PC-9 (cell line): ENCODE measurements at regions not wholly inside any gene's neighbourhood (a gene's known extent, or its start where the extent isn't known, plus 50 kb on each side); places are given as distances from the start of the nearest gene placed in this dataset.

Source experiments
- EZH2 ChIP-seq: fragments of 200-600 bp; sonication (generic); IDR thresholded peaks from 2 replicates; pipeline ENCODE4 v1.8.0; 2017; ENCODE audit warnings: antibody characterized with exemption, low read depth
- TF ChIP-seq, protein P1 (sequence below): fragments of 200-600 bp; sonication (generic); conservative IDR thresholded peaks from 2 replicates; pipeline ENCODE4 v1.6.1; 2017; ENCODE audit warnings: mixed run types, antibody characterized with exemption, mild to moderate bottlenecking, moderate library complexity

DNA sequence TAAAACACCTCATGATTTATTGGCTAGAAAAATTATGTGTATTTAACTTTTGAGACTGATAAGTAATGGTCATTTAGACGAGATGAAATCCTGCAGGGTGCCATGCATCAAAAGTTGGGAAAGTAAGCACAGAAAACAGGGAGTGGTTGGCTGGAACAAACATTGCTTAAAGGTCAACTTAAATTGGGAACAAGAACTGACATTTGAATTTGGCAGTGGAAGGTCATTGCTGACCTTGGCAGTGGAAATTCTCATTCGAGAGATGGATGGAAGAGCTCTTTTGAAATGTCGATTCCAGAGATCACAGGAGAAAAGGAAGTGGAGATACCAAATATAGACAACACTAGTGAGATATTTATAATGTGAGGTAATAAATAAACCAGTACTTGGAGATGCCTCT, 572.8 kb downstream of the TRAM1L1 start:
- TF ChIP-seq, protein P1, sequence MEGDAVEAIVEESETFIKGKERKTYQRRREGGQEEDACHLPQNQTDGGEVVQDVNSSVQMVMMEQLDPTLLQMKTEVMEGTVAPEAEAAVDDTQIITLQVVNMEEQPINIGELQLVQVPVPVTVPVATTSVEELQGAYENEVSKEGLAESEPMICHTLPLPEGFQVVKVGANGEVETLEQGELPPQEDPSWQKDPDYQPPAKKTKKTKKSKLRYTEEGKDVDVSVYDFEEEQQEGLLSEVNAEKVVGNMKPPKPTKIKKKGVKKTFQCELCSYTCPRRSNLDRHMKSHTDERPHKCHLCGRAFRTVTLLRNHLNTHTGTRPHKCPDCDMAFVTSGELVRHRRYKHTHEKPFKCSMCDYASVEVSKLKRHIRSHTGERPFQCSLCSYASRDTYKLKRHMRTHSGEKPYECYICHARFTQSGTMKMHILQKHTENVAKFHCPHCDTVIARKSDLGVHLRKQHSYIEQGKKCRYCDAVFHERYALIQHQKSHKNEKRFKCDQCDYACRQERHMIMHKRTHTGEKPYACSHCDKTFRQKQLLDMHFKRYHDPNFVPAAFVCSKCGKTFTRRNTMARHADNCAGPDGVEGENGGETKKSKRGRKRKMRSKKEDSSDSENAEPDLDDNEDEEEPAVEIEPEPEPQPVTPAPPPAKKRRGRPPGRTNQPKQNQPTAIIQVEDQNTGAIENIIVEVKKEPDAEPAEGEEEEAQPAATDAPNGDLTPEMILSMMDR, result no peak
- TF ChIP-seq EZH2, result no peak
